Memory B cell (primary cell): ENCODE measurements at regions not wholly inside any gene's neighbourhood (a gene's known extent, or its start where the extent isn't known, plus 50 kb on each side); places are given as distances from the start of the nearest gene placed in this dataset.
A peak's percentile ranks its signal among the peaks of the same experiment; 100 is the strongest.

Source experiments
- ATAC-seq: fragments of 150-1000 bp; cut with Tn5 transposase; 2 replicates; pipeline ENCODE4 v1.10.0; 2021; ENCODE audit warnings: low read depth, mild to moderate bottlenecking, moderate library complexity
- DNase-seq, 2 donors: peaks; one replicate each; pipeline ENCODE4 v3.0.0; 2022; ENCODE audit warnings: low spot score in 2 of 2
- H3K27ac Mint-ChIP-seq: one replicate; pipeline ENCODE4 v1.8.0; 2022; ENCODE audit warnings: mild to moderate bottlenecking, moderate library complexity, mixed read lengths
- H3K27me3 Mint-ChIP-seq: one replicate; pipeline ENCODE4 v1.8.0; 2022; ENCODE audit warnings: mixed read lengths
- H3K36me3 Mint-ChIP-seq: one replicate; pipeline ENCODE4 v1.8.0; 2022; ENCODE audit warnings: mild to moderate bottlenecking, mixed read lengths
- H3K4me1 Mint-ChIP-seq: one replicate; pipeline ENCODE4 v1.8.0; 2022; ENCODE audit warnings: mixed read lengths
- H3K4me3 Mint-ChIP-seq: one replicate; pipeline ENCODE4 v1.8.0; 2022; ENCODE audit warnings: mild to moderate bottlenecking, moderate library complexity, mixed read lengths
- H3K9me3 Mint-ChIP-seq: one replicate; pipeline ENCODE4 v1.8.0; 2022; ENCODE audit warnings: mixed read lengths

DNA sequence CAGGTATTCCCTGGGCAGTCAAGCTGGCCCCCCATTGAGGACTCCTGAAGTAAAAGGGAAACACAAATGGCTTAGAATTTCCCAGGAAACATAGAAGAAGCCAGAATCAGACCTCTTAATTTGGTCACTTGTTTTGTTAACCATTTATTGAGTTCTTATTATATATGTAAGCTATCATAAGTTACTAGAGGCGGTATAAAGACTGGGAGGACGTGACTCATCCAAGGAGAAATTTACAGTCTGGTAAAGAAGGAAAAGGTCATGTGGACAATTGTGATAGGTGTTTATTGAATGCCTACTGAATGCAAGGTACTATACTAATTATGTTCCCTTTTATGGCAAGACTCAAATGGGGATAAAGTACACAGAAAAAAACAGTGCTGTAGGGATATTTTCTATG is 146.7 kb downstream of the DYRK2 start:
- no peak overlapping the region for H3K27ac Mint-ChIP-seq
- DNase-seq (no peak), ATAC-seq (no peak)
- peaks cover 8% of the 10 kb centered on the region for H3K36me3 Mint-ChIP-seq
- H3K4me1 Mint-ChIP-seq: no peaks in the 10 kb centered on the region
- no peak overlapping the region for H3K4me3 Mint-ChIP-seq
- peaks cover 4% of the 10 kb centered on the region for H3K27me3 Mint-ChIP-seq
- H3K9me3 Mint-ChIP-seq: peaks cover 5% of the 10 kb centered on the region

DNA sequence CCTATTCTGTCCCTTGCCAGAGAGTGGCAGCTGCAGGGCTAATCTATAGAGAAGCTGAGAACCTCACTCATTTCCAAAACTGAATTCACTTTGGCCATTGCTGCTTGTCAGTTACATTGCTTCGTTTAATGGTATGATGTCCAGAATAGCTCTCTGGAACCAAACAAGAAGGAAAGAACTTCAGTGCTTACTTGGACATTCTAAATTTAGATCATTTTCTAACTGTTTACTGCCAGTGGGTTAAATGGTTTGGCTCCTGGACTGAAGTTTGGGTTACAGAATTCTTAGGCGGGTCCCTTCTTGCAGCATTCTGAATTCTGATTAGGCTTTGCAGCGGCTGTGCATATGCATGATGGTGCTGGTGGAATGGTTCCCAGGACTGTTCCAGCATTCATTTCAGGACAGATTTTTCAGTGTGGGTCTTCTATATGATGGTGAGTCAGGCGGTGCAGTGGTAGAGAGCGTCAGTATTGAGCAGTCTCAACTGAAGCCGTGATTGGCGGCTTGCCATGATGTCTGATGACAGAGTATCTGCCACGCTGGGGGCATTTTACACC is 148.7 kb downstream of the DYRK2 start:
- no peaks in the 10 kb centered on the region for H3K4me1 Mint-ChIP-seq
- H3K4me3 Mint-ChIP-seq: no peak overlapping the region

DNA sequence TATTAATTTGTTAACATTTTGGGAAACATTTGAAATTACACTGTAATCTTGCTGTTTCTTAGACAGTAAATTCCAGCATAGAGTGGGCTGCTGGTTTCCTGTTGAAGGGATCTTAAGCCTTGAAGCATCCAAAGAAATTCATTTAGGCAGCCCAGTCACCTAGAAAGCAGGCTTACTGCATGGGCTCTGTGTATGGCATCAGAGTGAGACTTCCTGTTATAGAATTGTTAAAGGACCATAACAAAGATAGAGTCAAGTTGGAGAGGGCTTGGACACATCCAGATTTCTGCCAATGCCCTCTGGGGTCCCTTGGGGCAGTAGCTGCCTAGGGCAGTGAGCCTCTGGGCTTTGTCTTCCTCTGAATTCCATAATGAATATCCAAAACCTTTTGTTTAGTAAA is 149.2 kb downstream of the DYRK2 start:
- DNase-seq: no peak
- Mint-ChIP-seq H3K27ac (no peak overlapping the region), H3K4me3 (no peak overlapping the region), H3K9me3 (no peaks in the 10 kb centered on the region), H3K27me3 (peaks cover 4% of the 10 kb centered on the region), H3K4me1 (no peaks in the 10 kb centered on the region), H3K36me3 (no peaks in the 10 kb centered on the region)
- no peak for ATAC-seq

More for the DNA sequence above, 148.7 kb downstream of the DYRK2 start:
- H3K36me3 Mint-ChIP-seq: no peaks in the 10 kb centered on the region
- DNase-seq: no peak
- no peak for ATAC-seq
- H3K27ac Mint-ChIP-seq: no peak overlapping the region
- H3K9me3 Mint-ChIP-seq: no peaks in the 10 kb centered on the region
- peaks cover 4% of the 10 kb centered on the region for H3K27me3 Mint-ChIP-seq

DNA sequence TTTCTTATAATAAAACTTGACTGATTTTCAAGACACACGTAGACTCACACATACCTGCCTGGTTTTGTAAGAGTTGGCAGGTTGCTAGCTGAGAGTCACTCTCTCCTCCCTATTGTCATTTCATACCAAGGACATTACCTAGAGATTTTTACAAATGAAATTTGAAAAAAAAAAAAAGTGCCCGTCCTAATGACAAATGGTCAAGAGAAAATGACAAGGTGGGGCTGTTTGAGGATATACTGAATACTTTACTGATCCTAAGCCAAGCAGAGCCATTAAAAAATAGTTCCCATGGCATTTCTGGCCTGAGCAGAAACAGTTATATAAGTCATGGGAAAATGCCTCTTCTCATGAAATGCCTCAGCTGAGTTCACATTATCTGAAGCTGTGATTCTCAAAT is 150.2 kb downstream of the DYRK2 start:
- Mint-ChIP-seq H3K4me3 (no peak overlapping the region), H3K27me3 (peaks cover 4% of the 10 kb centered on the region), H3K4me1 (peaks cover under 1% of the 10 kb centered on the region), H3K9me3 (no peaks in the 10 kb centered on the region), H3K27ac (no peak overlapping the region), H3K36me3 (no peaks in the 10 kb centered on the region)
- DNase-seq: no peak
- no peak for ATAC-seq

DNA sequence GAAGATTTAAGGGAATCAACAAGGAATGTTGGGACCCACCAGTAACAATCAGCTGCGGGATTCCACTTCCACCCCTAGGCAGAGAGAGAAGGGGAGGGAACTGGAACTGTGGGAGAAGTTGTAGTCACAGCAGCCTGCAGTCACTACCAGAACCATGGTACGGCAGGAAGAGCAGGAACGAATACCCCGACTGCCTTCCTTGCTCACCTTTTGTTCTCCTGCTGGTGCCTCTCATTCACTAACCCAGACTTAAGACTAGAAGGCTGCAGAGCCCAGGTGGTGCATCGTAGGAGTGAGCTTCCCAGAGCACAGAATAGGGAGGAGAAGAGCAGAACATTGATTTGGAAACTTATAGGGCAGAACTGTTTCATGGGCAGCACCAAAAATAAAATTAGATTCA is 154.2 kb downstream of the DYRK2 start:
- H3K9me3 Mint-ChIP-seq: no peaks in the 10 kb centered on the region

DNA sequence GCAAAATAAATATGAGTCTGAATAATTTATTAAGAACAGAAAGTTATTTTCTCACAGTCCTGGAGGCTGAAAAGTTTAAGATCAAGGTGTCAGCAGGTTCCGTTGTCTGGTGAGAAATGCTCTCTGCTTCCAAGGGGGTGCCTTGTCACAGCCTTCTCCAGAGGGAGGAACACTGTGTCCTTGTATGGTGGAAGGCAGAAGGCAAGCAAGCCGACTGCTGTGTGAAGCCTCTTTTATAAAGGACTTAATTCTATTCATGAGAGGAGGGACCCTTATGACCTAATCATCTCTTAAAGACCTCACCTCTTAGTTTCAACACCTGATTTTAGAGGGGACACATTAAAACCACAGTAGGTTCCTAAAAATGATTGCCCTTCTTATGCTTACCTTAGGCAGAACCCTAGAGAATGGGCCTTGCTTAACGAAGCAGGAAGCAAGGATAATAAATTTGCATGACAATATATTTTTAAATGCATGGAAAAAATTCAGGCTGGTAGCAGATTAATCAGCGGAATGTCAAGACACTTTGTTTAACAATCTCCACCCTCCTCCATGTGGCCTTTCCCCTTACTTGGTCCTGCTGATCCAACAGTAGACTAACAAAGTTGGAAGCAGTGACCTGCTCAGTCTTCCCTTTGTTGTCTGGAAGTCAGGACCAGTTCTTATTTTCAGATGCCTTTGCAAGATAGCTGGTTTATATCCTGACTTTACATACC is 154.9 kb downstream of the DYRK2 start:
- H3K27ac Mint-ChIP-seq: no peak overlapping the region
- ATAC-seq: no peak
- no peak overlapping the region for H3K4me3 Mint-ChIP-seq
- H3K9me3 Mint-ChIP-seq: no peaks in the 10 kb centered on the region
- peaks cover 3% of the 10 kb centered on the region for H3K4me1 Mint-ChIP-seq
- H3K36me3 Mint-ChIP-seq: no peaks in the 10 kb centered on the region
- no peak for DNase-seq
- H3K27me3 Mint-ChIP-seq: no peaks in the 10 kb centered on the region

More for the DNA sequence above, 154.2 kb downstream of the DYRK2 start:
- H3K27me3 Mint-ChIP-seq: no peaks in the 10 kb centered on the region
- H3K4me1 Mint-ChIP-seq: peaks cover 3% of the 10 kb centered on the region
- DNase-seq (no peak), ATAC-seq (no peak)
- H3K4me3 Mint-ChIP-seq: no peak overlapping the region
- no peaks in the 10 kb centered on the region for H3K36me3 Mint-ChIP-seq
- H3K27ac Mint-ChIP-seq: no peak overlapping the region

DNA sequence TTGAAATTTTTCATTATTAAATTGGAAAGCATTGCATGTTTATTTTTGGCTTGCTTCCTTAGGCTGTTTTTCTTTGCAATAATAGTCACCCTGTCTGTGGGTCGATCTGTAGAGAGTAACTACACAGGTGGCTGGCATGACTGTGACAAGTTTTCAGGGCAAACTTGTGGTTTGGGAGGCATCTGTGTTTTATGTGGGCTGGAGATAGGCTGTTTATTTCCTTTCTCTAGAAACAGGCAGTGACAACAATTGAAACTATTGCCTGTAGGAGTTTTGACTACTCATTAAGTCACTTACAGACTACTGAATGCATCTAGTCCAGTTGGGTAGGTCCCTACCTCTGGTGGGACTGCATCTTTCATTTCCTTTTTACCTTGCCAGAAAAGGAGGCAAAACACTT is 155.6 kb downstream of the DYRK2 start:
- Mint-ChIP-seq H3K27me3 (no peaks in the 10 kb centered on the region), H3K9me3 (no peaks in the 10 kb centered on the region), H3K27ac (no peak overlapping the region), H3K36me3 (no peaks in the 10 kb centered on the region), H3K4me1 (peaks cover 3% of the 10 kb centered on the region), H3K4me3 (no peak overlapping the region)
- no peak for DNase-seq
- ATAC-seq: no peak

DNA sequence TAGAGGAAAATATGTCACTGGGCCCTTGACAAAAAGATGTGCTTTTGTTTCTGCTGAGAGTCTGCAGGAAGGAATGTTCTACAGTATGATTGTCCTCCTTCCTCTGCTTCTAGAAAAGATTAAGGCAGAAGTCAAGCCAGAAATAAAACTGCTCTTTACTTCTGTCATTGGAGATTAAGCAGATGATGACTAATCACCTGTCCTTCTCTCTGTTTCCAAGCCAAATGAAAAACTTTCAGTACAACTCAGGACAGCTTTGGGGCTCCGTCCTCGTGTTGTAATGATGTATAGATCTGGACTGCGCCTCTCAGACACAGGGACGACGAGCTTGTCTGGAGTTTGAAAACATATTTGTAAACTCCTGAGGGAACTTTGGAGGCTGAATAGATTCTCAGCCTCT is 159.3 kb downstream of the DYRK2 start:
- Mint-ChIP-seq H3K9me3 (no peaks in the 10 kb centered on the region), H3K4me1 (peaks cover 7% of the 10 kb centered on the region), H3K4me3 (no peak overlapping the region), H3K36me3 (no peaks in the 10 kb centered on the region), H3K27ac (no peak overlapping the region), H3K27me3 (peaks cover 1% of the 10 kb centered on the region)
- ATAC-seq (no peak), DNase-seq (no peak)

DNA sequence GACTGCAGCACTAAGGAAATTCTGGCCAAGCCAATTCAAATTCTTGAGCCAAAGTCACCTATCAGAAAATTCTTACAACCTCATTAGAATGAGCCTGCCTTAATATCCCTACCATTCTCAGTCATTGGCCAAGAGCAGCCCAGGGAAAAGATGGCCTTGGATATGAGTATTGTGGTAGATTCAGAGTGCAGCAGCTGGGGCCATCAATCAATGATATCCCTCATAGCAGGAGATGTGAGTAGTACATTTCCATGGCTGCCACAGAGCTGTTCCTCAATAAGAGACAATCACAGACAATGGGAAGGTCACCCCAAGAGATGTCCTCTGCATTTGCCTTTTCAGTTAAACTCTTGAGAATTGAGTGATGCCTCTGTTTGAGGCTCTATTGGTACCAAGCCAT is 161.6 kb downstream of the DYRK2 start:
- Mint-ChIP-seq H3K4me3 (no peak overlapping the region), H3K27me3 (peaks cover 1% of the 10 kb centered on the region), H3K27ac (no peak overlapping the region), H3K36me3 (no peaks in the 10 kb centered on the region), H3K4me1 (peaks cover 6% of the 10 kb centered on the region), H3K9me3 (no peaks in the 10 kb centered on the region)
- DNase-seq (no peak), ATAC-seq (no peak)

DNA sequence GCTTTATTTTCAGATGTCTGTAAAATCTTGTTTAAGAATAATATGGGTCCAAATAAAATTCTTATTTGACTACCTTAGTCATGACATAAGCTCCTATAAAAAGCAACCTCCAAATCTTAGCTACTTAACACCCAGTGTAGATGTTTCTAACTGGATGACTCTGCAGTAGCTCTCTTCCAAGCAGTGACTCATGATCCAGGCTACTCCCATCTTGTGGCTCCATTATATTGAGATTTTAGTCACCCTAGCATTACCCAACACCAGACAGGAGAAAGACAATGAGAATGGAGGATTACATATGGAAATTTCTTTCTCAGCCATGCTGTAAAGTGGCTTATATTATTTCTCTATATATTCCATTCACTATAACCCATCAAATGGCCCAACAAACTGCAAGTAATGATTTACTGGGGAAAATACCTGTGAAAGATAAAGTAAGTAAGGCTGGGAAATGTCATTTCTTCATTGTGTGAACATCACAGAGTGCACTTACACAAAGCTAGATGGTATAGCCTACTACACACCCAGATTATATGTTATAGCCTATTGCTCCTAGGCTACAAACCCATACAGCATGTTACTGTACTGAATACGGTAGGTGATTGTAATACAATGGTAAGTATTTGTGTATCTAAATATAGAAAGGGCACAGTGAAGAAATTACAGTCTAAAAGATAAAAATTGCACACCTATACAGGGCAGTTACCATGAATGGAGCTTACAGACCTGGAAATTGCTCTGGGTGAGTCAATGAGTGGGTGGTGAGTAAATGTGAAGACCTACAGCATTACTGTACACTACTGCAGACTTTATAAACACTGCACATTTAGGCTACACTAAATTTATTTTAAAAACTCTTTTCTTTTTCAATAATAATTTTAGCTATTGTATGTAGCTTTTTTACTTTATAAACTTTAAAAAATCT is 163.2 kb downstream of the DYRK2 start:
- no peak for ATAC-seq
- H3K4me1 Mint-ChIP-seq: peaks cover 6% of the 10 kb centered on the region
- H3K27ac Mint-ChIP-seq: no peak overlapping the region
- H3K36me3 Mint-ChIP-seq: peaks cover 2% of the 10 kb centered on the region
- no peaks in the 10 kb centered on the region for H3K9me3 Mint-ChIP-seq
- no peak overlapping the region for H3K4me3 Mint-ChIP-seq
- no peak for DNase-seq
- H3K27me3 Mint-ChIP-seq: peaks cover 1% of the 10 kb centered on the region

DNA sequence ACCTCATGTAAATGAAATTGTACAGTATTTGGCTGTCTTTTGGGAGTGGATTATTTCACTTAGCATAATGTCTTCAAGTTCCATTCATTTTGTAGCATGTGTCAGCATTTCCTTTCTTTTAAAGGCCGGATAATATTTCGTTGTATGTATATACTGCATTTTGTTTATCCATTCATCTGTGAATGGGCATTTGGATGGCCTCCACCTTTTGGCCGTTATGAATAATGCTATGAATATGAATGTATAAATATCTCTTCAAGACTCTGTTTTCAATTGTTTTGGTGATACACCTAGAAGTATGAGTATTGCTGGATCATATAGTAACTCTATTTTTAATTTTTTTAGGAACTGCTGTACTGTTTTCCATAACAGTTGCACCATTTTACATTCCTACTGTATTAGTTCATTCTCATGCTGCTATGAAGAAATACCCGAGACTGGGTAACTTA is 164.9 kb downstream of the DYRK2 start:
- ATAC-seq (no peak), DNase-seq (no peak)
- Mint-ChIP-seq H3K4me1 (peaks cover 6% of the 10 kb centered on the region), H3K9me3 (peaks cover 2% of the 10 kb centered on the region), H3K36me3 (peaks cover 4% of the 10 kb centered on the region), H3K4me3 (no peak overlapping the region), H3K27ac (peak overlapping the region; percentile 9), H3K27me3 (peaks cover 1% of the 10 kb centered on the region)

DNA sequence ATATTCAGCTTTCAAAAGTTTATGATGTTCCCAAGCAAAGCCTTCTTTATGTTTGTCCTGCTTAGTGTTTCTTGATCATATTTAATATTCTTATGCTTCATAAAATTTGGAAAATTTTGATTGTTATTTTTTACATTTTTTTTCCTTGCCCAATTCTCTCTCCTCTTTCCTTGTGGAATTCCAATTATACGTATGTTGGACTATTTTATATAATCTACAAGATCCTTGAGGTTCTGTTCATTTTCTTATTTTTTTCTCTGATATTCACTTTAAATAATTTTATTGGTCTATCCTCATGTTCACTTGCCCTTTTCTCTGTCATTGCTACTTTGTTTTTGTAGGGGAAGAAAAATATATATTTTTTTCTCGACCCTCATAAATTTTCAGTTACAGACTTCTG is 167.7 kb downstream of the DYRK2 start:
- peaks cover 2% of the 10 kb centered on the region for H3K9me3 Mint-ChIP-seq
- DNase-seq (no peak), ATAC-seq (no peak)
- H3K27me3 Mint-ChIP-seq: no peaks in the 10 kb centered on the region
- H3K4me1 Mint-ChIP-seq: peaks cover 4% of the 10 kb centered on the region
- no peak overlapping the region for H3K27ac Mint-ChIP-seq
- H3K36me3 Mint-ChIP-seq: peaks cover 4% of the 10 kb centered on the region
- H3K4me3 Mint-ChIP-seq: no peak overlapping the region

DNA sequence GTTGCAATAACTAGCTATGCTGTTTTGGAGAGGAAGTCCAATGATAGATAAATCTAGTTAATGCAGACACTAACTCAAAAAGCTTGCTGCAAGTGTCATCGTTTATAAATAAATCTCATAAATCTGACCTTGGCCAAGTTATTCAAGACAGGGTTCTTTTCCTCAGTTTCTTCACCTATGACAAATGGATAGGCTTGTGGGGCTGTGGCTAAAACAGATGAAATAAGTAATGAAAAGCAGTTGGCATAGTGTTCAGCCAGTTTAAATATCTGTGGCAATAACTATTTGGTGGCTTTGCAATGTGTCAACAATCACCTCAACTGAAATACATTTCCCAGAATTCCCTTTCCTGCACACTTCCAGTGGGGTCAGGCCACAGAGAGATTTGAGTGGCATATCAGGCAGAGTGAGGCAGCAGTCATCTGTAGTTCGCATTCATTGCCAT is 169.9 kb downstream of the DYRK2 start:
- Mint-ChIP-seq H3K36me3 (peaks cover 4% of the 10 kb centered on the region), H3K27ac (no peak overlapping the region), H3K4me3 (no peak overlapping the region), H3K4me1 (peaks cover 2% of the 10 kb centered on the region), H3K27me3 (no peaks in the 10 kb centered on the region), H3K9me3 (peaks cover 2% of the 10 kb centered on the region)
- no peak for DNase-seq
- ATAC-seq: no peak

DNA sequence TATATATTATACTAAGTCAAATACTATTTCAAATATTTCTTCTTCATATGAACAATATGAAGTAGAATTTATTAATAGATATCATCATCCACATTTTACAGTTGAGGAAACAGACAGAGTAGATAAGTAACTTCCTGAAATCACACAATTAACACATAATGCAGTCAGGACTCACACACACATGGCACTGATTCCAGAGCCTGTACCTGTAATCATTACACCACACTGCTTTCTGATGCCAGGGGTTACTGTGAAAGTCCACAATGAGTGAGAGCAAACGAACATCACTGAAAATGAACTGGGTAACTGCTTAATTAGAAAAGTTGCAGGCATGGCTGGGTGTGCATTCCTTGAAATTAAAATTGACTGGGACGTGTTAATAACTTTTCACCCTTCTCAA is 169.3 kb upstream of the IFNG-AS1 start:
- Mint-ChIP-seq H3K27me3 (no peaks in the 10 kb centered on the region), H3K27ac (no peak overlapping the region), H3K4me3 (no peak overlapping the region), H3K4me1 (peaks cover 2% of the 10 kb centered on the region), H3K9me3 (peaks cover 2% of the 10 kb centered on the region), H3K36me3 (peaks cover 4% of the 10 kb centered on the region)
- DNase-seq (no peak), ATAC-seq (no peak)
